ENCODE measurements at regions not wholly inside any gene's neighbourhood (a gene's known extent, or its start where the extent isn't known, plus 50 kb on each side); places are given as distances from the start of the nearest gene placed in this dataset.
"Not testable (repeated sequence)": the region's sequence is repeated elsewhere in the genome, so short reads cannot be mapped to it uniquely, and the experiment has no call there.

DNA sequence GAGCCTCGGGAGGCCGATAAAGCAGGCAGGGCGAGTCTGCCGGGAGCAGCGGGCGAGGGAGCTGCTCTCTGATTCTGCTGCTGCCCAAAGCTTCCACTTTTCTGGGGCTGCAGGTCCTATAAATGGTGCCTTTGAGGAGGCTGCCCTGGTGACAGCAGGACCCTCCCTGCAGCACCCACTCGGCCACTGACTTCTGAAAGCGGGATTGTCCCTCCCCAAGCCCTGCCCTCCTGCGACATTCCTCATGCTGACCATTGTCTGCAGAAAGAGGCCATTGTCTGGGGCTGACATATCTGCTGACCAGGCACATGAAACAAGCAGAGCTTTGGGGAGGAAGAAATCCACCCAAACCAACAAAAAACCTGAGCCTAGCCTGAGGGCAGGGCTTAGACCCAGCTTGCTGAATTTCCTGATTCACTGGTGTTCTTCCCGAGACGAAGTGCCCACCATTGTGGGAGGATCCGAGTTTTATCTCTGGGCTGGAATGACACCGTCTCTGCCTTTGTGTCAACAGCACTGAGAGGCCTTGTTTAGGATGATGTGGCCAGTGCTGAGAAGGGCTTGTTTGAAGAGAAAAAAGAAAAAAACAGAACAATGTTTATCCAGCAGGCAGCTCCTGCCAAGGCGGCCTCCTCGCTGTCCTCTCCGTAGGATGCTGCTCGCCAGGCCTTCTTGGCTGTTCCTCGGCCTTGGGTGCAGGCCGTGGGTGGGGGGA, 129.7 kb downstream of the MYCN start:
- no peak for DNase-seq

DNA sequence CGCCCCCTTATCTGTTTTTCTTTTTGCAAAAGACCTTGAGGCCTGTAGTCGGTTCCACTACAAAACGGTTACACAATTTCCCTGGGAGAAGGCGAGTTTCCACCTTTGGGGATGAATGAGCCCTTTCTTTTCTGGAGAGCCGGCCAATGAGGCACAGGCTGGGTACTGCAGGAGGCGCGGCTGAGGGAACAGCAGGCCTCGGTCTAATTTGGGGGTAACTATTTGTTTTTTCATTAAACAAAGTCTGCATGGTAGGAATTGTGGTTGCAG, 129.2 kb downstream of the MYCN start:
- no peak for DNase-seq

DNA sequence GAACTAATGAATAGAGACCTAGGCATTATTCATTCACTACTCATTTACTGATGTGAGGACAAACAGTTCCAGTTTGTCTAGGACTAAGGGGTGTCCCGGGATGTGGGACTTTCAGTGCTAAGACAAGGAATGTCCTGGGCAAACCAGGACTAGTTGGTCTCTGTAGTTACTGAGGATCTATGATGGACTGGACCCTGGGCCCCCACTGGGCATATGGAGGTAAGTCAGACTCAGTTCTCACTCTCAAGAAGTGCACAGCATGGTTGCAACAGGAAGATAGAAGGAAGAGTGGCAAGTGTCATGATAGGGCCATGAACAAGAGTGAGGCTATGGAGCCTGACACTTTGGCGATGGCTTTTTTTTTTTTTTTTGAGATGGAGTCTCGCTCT, 128.2 kb downstream of the MYCN start:
- no peak for DNase-seq

DNA sequence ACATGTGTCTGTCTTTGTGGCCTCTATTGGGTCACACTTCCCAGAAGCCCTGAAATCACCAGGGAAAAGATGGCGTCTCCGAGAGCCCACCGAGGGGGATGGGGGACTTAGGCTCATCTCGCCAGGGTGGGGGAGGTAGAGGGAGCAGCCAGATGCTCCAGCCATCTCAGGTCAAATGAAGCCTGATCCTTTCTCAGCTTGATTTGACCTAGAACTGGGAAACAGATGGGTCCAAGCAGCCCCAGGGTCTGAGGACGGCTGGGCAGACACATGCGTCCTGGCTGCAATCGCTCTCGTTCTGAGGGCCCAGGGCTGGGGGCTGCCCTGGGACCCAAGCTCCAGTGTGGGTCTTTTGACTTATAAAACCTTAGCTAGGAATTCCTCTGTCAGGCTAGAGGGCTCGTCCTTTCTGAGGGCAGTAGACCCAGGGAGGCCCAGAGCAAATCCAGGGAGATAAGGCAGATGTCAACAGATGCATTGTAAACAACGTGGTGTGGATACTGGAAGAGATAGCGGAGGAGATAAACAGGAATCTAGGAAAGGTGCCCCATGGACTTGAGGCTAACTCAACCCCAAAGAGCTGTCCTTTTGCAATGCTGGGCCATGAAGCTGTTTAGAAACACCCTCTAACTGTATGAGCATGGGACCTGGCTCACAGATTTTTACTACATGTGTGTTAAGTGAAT, 127.7 kb downstream of the MYCN start:
- no peak for DNase-seq

DNA sequence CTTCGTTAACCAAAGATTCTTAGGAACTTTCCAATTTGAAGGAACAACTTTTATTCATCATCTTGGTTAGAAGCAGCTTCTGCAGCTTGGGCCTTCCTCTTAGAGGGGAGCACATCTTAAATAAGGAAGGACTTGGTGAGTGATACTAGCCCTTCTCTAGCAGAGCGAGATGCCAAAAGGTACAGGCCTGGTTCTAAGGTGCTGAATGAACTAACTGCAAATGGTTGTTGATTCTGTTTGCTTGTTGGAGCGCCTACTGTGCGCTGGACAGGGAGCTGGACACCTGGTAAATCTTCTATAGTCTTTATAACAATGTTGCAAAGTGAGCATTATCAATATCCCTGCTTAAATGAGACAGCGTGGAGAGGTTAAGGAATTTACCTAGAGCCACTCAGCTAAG, 127.1 kb downstream of the MYCN start:
- no peak for DNase-seq

DNA sequence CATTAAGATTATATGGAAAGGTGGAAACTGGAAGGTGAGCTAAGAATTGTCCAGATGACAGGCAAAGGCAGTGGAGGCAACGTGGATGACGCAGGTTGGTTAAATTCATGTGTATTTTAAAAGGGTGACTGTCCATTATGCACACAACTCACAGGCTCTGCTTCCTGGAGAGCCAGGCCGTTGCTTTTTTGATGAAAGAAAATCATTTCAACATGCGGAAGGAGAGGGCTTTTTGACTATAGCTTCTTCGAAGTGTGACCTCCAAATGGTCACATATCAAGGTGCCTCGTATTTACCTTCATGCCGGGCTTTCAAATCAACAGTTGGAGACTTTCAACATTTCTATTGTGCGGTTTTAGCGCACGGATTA, 126.7 kb downstream of the MYCN start:
- no peak for DNase-seq

DNA sequence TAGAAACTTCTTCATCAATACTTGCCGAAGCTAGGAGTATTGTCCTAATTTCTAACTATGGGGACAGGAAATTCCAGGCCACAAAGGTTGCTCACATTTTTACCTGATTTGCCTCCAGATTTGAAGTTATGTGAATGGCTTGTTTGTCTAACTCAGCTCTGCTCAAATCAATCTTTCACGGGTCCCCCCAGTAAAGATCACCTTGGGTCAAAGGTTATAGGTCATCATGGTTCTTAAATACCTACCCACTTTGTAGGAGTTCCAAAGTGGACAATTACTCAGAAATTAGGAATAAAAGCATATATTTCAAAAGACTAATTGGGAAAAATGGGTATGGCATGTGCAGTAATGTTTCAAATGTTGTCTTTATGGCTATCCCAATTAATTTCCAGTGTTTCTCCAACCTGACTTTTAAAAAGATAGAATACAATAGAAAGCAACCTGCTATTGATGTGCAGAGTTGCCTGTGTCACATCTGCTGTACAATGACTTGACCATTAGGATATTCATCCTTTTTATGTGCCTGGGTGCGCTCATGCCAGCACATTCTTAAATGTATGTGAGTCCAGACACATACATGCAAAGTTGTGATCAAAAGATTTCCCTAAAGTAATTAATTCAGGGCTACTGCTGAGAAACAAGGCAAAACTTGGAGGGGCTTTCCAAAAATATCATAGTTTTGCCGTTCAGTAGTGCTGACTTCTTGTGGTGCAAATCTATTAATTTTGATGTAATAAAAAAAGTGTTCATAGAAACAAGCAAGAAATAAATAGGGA, 126.1 kb downstream of the MYCN start:
- DNase-seq, result no peak

DNA sequence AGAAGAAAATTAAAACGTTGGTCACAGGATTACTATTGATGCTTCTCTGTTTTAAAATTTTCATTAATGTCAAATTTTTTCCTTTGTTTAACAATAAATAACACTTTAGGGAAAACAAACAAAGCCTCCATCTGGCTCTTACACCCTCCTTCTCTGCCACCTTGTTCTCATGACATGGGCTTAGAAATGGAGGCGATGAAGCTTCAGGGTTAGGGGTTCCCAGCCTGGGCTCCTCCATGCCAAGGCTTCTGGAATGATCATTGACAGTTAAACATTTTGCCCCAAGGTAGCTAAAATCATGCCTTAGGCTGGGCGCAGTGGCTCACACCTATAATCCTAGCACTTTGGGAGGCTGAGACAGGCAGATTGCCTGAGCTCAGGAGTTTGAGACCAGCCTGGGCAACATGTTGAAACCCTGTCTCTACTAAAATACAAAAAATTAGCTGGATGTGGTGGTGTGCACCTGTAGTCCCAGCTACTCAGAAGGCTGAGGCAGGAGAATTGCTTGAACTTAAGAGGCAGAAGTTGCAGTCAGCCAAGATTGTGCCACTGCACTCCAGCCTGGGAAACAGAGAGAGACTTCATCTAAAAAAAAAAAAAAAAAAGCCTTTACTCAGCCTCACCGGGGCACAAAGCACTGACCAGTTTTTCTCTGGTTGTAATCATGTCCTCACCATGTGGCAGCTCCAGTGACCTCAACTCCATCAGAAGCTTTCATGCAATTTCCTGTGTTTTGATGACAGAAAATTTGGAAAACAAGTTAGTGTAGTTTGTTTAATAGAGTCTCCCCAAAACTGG, 125.1 kb downstream of the MYCN start:
- DNase-seq, result not testable (repeated sequence)

DNA sequence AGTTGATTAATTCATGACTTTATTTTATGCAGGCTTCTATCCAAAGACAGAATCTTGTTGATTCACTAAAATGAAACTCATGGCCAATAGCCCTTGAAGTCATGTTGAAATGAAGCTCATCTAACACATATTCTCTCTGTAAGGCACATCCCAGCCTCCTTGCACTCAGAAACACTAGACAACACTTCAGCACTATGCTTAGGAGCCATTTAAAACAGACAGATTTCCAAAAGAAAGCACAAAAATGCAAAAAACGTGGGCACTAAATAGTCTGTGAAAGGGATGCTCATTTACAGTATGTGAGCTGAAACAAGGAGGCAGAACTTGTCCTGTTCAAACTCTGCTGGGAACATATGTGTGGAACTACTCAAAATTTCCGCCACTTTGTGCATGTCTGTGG, 124.4 kb downstream of the MYCN start:
- DNase-seq, result no peak

DNA sequence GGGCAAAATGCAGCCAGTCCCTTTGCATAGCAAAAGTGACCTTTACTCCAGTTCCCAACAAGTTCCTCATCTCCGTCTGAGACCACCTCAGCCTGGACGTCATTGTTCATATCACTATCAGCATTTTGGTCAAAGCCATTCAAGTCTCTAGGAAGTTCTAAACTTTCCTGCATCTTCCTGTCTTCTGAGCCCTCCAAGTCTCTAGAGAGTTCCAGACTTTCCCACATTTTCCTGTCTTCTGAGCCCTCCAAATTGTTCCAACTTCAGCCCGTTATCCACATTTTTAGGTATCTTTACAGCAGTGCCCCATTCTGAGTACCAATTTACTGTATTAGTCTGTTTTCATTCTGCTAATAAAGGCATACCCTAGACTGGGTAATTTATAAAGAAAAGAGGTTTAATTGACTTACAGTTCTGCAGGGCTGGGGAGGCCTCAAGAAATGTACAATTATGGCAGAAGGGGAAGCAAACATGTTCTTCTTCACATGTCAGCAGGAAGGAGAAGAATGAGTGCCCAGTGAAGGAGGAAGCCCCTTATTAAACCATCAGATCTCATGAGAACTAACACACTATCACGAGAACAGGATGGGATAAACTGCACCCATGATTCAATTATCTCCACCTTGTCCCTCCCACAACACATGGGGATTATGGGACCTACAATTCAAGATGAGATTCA, 123.7 kb downstream of the MYCN start:
- DNase-seq, result no peak

DNA sequence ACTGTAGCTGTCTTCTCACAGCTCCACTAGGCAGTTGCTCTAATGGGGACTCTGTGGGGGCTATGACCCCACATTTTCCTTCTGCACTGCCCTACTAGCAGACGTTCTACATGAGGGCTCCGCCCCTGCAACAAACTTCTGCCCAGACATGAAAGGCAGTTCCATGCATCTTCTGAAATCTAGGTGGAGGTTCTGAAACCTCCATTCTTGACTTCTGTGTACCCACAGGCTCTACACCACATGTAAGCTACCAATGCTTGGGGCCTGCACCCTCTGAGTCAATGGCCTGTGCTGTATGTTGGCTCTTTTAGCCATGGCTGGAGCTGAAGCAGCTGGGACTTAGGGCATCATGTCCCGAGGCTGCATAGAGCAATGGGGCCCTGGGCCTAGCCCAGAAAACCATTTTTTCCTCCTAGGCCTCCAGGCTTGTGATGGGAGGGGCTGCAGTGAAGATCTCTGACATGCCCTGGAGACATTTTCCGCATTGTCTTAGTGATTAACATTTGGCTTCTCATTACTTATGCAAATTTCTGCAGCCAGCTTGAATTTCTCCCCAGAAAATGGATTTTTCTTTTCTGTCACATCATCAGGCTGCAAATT, 123.0 kb downstream of the MYCN start:
- DNase-seq, result no peak

DNA sequence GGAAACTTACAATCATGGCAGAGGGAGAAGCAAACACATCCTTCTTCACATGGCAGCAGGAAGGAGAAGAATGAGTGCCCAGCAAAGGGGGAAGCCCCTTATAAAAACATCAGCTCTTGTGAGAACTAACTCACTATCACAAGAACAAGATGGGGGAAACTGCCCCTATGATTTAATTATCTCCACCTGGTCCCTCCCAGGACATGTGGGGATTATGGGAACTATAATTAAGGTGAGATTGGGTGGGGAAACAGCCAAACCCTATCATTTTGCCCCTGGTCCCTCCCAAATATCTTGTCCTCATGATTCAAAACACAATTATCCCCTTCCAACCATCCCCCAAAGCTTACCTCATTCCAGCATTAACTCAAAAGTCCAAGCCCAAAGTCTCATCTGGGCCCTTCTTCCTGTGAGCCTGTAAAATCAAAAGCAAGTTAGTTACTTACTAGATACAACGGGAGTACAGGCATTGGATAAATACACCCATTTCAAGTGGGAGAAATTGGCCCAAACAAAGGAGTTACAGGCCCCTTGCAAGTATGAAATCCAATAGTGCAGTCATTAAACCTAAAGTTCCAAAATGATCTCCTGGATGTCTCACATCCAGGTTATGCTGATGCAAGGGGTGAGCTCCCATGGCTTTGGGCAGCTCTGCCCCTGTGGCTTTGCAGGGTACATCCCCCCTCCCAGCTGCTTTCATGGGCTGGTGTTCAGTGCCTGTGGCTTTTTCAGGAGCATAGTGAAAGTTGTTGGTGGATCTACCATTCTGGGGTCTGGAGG, 122.3 kb downstream of the MYCN start:
- no peak for DNase-seq

DNA sequence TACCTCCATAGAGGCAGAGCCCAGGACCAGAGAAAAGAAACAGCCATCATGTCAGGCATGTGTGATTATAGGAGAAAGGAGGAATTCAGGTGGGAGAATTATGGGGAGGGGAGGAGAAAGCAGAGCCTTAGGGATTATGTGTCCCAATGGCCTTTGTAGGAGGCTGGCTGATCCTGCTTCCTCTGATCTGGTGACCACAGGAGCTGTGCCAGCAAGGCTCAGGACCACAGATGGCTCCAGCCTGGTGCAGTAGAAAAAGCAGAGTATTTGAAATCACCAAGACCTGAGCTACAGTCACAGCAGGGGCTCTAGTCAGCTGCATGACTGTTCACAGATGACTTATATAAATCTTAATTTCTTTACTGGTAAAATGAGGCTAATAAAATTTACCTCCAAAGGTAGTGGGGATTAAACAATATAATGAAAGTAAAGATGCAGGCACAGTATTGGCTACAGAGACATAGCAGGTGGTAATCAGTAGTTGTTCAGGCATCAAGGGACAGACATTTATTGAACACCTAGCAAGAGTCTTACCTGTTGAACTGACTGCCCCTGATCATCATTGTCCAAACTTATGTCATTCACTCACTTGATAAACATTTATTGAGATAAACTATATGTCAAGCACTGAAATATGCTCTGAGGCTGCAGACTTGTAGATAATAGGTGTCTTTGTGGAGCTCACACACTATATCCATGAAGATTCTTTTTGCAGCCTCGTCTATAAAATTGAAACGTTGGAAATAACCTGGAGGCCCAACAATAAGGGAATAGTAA, 121.3 kb downstream of the MYCN start:
- DNase-seq, result no peak

DNA sequence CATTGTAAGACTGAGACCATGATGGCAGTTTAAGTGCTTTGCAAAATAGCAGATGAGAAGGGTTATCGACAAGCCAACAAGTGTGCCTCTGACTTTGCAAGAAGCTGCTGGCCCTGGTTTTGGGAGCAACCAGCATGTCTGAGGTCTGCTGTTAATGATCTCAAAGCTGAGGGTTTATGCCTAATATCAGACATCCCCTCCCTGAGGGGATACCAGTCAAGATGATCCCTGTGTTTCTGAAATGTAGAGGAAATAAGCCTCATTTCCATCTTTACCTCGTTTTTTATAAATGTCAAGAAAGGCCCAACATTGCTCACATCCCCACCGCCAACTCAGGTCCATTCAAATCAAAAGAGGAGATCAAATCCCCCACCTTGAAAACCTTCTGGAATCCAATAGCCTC, 120.6 kb downstream of the MYCN start:
- DNase-seq, result no peak

DNA sequence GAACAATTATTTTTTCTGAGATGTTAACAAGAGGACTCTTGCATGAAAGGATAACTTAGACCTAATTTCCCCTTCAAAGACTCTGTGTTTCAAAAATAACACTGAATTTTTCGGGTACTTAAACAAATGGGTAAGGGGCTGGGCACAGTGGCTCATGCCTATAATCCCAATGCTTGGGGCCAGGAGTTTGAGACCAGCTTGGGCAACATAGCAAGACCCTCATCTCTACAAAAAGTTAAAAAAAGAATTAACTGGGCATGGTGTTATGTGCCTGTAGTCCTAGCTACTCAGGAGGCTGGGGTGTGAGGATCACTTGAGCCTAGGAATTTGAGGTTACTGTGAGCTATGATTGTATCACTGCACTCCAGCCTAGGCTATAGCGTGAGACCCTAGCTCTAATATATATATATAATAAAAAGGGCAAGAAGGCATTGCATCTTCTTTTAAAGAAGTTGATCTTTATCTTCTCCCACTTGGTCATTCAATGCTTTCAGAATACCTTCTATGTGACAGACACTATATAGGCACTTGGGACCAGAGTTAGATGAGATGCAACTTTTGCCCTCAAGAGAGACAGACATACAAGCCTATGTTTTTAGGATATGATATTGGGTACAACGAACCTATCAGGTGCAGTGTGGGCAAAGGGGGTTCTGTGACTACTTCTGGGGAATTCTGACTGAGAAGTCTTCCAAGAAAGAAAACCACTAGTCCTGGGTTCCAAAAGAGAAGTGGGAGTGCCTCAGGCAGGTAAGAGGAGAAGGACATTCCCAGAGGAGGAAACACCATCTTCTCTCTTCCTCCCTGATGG, 120.0 kb downstream of the MYCN start:
- DNase-seq, result no peak

DNA sequence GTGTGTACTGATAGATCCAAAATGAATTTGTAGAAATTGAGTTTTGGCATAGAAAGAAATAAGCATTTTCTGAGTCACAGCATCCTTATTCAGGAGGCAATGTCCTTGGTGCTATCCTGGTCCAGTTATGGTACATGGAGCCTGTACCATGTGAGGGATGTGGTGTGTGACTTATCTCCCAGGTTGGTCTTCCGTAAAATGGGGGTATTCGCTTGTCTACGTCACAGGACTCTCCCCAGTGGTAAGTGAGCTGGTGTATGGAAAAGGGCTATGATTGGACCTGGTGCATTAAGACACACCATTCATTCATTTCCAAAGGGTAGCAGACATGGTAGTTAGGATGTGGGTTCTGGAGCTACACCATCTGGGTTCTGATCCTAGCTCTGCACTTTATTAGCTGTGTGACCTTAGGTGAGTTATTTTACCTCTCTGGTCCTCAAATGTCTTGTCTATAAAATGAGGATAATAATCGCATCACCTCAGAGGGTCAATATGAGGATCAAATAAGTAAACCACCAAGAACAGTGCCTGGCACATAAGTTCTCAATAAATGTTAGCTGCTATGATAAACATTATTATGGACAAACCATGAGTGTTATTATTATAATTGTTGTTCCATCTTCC, 119.2 kb downstream of the MYCN start:
- no peak for DNase-seq

DNA sequence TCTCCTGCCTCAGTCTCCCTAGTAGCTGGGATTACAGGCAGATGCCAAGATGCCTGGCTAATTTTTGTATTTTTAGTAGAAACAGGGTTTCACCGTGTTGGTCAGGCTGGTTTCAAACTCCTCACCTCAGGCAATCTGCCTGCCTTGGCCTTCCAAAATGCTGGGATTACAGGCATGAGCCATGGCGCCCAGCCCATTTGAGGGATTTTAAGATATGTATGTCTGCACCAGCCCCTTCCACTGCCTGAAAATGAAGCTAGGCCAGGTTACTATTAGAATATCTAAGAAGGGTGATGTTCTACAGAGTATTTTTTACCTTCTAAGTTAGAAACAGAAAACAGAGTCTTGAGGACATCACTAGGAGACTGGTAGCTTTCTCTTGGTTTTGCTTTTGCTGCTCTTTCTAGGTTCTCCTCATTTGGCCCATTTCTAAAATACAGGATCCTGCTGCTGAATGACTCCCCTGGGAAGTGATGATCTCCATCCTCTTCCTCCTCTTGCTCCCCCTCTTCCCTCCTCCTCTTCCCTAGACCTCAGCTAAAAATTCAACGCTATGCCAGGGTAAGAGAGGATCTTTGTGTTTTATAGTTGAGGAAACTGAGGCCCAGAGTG, 118.5 kb downstream of the MYCN start:
- DNase-seq, result no peak

DNA sequence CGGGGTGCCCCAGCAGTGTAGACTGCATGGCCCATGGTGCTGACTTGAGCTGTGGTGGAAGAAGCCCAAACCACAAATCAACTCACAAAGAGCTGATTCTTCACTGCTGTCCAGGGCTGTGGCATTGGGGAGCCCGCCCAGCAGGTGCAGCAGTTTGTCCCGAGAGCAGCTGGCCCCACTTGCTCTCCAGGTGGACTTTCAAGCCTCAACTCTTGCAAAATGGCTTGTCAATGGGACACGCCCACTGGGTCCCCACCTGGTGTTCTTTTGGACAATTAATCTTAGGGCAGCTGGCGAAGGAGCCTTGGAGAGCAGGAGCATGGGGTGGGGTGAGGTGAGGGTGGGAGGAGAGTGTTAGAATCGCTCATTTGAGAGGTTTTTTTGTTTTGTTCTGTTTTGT, 117.9 kb downstream of the MYCN start:
- DNase-seq, result no peak

DNA sequence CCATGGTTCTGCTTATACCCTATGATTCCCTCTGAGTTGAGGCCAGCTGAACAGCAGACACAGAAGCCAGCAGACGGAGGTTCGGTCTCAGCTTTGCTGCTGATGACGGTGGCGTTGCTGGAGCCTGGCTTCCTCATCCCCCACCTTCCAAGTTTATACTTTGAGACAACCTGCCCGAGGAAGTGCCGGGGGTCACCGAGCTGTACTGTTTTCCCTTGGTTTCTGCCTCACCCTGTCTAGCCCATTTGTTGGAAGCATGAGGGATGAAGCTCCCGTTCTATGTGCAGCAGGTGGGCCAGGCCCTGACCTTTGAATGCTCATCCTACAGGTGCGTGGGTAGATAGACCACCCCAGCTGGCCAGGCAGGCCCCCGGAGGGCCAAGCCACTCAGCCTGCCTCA, 117.3 kb downstream of the MYCN start:
- no peak for DNase-seq

Data from activated CD4-positive, alpha-beta T cell treated with anti-CD3 and anti-CD28 coated beads, Interleukin-2, amount 50 U/mL, for 4 hours (primary cell).